GM23338 (cell line): ENCODE measurements at regions not wholly inside any gene's neighbourhood (a gene's known extent, or its start where the extent isn't known, plus 50 kb on each side); places are given as distances from the start of the nearest gene placed in this dataset.
A peak's percentile ranks its signal among the peaks of the same experiment; 100 is the strongest.

Source experiments
- ATAC-seq: fragments of 200-7000 bp; cut with Tn5 transposase; 3 replicates; pipeline ENCODE4 v1.9.1; 2020
- DNase-seq: peaks from one replicate; pipeline ENCODE4 v3.0.0-alpha.2; 2015; ENCODE audit warnings: low spot score
- H2AFZ ChIP-seq: fragments of 200-600 bp; sonication (generic); 2 replicates; pipeline ENCODE4 v1.8.0; 2016; ENCODE audit warnings: antibody characterized with exemption, mild to moderate bottlenecking, moderate library complexity
- H3F3A ChIP-seq: fragments of 200-600 bp; sonication (generic); replicated peaks from 2 replicates; pipeline ENCODE4 v1.8.0; 2017; ENCODE audit warnings: antibody characterized with exemption, mixed run types, low read depth
- H3K27ac ChIP-seq: fragments of 200-600 bp; sonication (generic); 2 replicates; pipeline ENCODE4 v1.6.1; 2016; ENCODE audit warnings: low read depth
- H3K27me3 ChIP-seq: fragments of 200-600 bp; sonication (generic); 2 replicates; pipeline ENCODE4 v1.8.0; 2016; ENCODE audit warnings: mild to moderate bottlenecking, mixed run types, moderate library complexity; ENCODE audit not compliant: insufficient read depth
- H3K36me3 ChIP-seq: fragments of 200-600 bp; sonication (generic); 2 replicates; pipeline ENCODE4 v1.8.0; 2016; ENCODE audit warnings: mild to moderate bottlenecking; ENCODE audit not compliant: insufficient read depth
- H3K4me1 ChIP-seq: fragments of 200-600 bp; sonication (generic); 2 replicates; pipeline ENCODE4 v1.8.0; 2016; ENCODE audit warnings: mild to moderate bottlenecking, moderate library complexity; ENCODE audit not compliant: insufficient read depth
- H3K4me2 ChIP-seq: fragments of 200-600 bp; sonication (generic); 2 replicates; pipeline ENCODE4 v1.7.1; 2017; ENCODE audit warnings: mixed run types
- H3K4me3 ChIP-seq: fragments of 200-600 bp; sonication (generic); 2 replicates; pipeline ENCODE4 v1.6.1; 2016; ENCODE audit warnings: mixed run types
- H3K79me2 ChIP-seq: fragments of 200-600 bp; sonication (generic); replicated peaks from 2 replicates; pipeline ENCODE4 v1.8.0; 2017; ENCODE audit warnings: mild to moderate bottlenecking; ENCODE audit not compliant: insufficient read depth
- H3K9me2 ChIP-seq: fragments of 200-600 bp; sonication (generic); 2 replicates; pipeline ENCODE4 v1.8.0; 2017; ENCODE audit not compliant: insufficient read depth
- H4K20me1 ChIP-seq: fragments of 200-600 bp; sonication (generic); replicated peaks from 2 replicates; pipeline ENCODE4 v1.8.0; 2017; ENCODE audit warnings: mild to moderate bottlenecking; ENCODE audit not compliant: insufficient read depth
- H3K27ac Mint-ChIP-seq: 2 replicates; pipeline ENCODE4 v1.8.0; 2020; ENCODE audit warnings: inconsistent platforms, mild to moderate bottlenecking, moderate library complexity, mixed read lengths
- H3K27me3 Mint-ChIP-seq: 3 replicates; pipeline ENCODE4 v1.8.0; 2022; ENCODE audit warnings: low read depth, mild to moderate bottlenecking, moderate library complexity, mixed read lengths, inconsistent platforms; ENCODE audit not compliant: insufficient read depth, poor library complexity
- H3K36me3 Mint-ChIP-seq: 3 replicates; pipeline ENCODE4 v1.8.0; 2021; ENCODE audit warnings: low read depth, mild to moderate bottlenecking, inconsistent platforms, moderate library complexity, mixed read lengths
- H3K4me1 Mint-ChIP-seq: 3 replicates; pipeline ENCODE4 v1.8.0; 2020; ENCODE audit warnings: mild to moderate bottlenecking, inconsistent platforms, mixed read lengths
- H3K4me3 Mint-ChIP-seq: 3 replicates; pipeline ENCODE4 v1.8.0; 2021; ENCODE audit warnings: moderate library complexity, mild to moderate bottlenecking, inconsistent platforms, mixed read lengths
- H3K9me3 Mint-ChIP-seq: 3 replicates; pipeline ENCODE4 v1.8.0; 2020; ENCODE audit warnings: moderate library complexity, mild to moderate bottlenecking, inconsistent platforms, mixed read lengths
- CREB1 ChIP-seq: fragments of 250-450 bp; sonication (Bioruptor Pico); IDR thresholded peaks from 2 replicates; pipeline ENCODE4 v1.5.0; 2020; ENCODE audit warnings: low read depth, mild to moderate bottlenecking, moderate library complexity
- CTCF ChIP-seq, 2 experiments: fragments of 200-600 bp in 1 of 2; sonication (generic) in 1 of 2; conservative IDR thresholded peaks; 2 replicates each; pipeline versions ENCODE4 v1.5.1 to v1.6.1; 2016 to 2017; ENCODE audit warnings: antibody characterized with exemption in 2 of 2, low read depth in 2 of 2, mild to moderate bottlenecking in 2 of 2, moderate library complexity in 1 of 2
- EZH2 ChIP-seq: fragments of 200-600 bp; sonication (generic); IDR thresholded peaks from one replicate; pipeline ENCODE4 v1.8.0; 2017; ENCODE audit warnings: antibody characterized with exemption, mild to moderate bottlenecking, low read depth; ENCODE audit not compliant: unreplicated experiment
- EZH2phosphoT487 ChIP-seq: fragments of 200-600 bp; sonication (generic); IDR thresholded peaks from one replicate; pipeline ENCODE4 v1.8.1; 2018; ENCODE audit warnings: antibody characterized with exemption; ENCODE audit not compliant: unreplicated experiment
- JUNB ChIP-seq: IDR thresholded peaks from one replicate; pipeline ENCODE4 v1.6.1; 2016; ENCODE audit warnings: antibody characterized with exemption; ENCODE audit not compliant: unreplicated experiment
- NANOG ChIP-seq: IDR thresholded peaks from 2 replicates; pipeline ENCODE4 v1.6.1; 2016; ENCODE audit warnings: antibody characterized with exemption, borderline replicate concordance
- POLR2AphosphoS5 ChIP-seq: IDR thresholded peaks from 2 replicates; pipeline ENCODE4 v1.6.1; 2016; ENCODE audit warnings: antibody characterized with exemption, low read depth
- REST ChIP-seq: IDR thresholded peaks from one replicate; pipeline ENCODE4 v1.6.1; 2018; ENCODE audit warnings: antibody characterized with exemption; ENCODE audit not compliant: unreplicated experiment
- STAT1 ChIP-seq: IDR thresholded peaks from one replicate; pipeline ENCODE4 v1.6.1; 2016; ENCODE audit warnings: antibody characterized with exemption; ENCODE audit not compliant: unreplicated experiment
- ZNF114 ChIP-seq: fragments of 250-450 bp; sonication (Bioruptor Pico); IDR thresholded peaks from 2 replicates; pipeline ENCODE4 v1.5.0; 2020; ENCODE audit warnings: mild to moderate bottlenecking, moderate library complexity
- ZNF331 ChIP-seq: fragments of 250-450 bp; sonication (Bioruptor Pico); IDR thresholded peaks from 2 replicates; pipeline ENCODE4 v1.5.0; 2020; ENCODE audit warnings: low read depth, mild to moderate bottlenecking, moderate library complexity
- ZNF462 ChIP-seq: fragments of 250-450 bp; sonication (Bioruptor Pico); IDR thresholded peaks from 2 replicates; pipeline ENCODE4 v1.5.0; 2020; ENCODE audit warnings: mild to moderate bottlenecking, moderate library complexity
- TF ChIP-seq, protein P1 (sequence below): IDR thresholded peaks from 2 replicates; pipeline ENCODE4 v1.6.1; 2016; ENCODE audit warnings: antibody characterized with exemption

- H3K9me2 ChIP-seq, result no peaks in the 10 kb centered on the region; the same call in 1 of the 2 replicates
- ATAC-seq (no peak), DNase-seq (no peak)
- no peak overlapping the region for H3K4me3 ChIP-seq
- H4K20me1 ChIP-seq, result no peaks in the 10 kb centered on the region
- H2AFZ ChIP-seq, result no peak overlapping the region
- H3K4me3 Mint-ChIP-seq, result no peak overlapping the region
- H3K36me3 Mint-ChIP-seq, result no peaks in the 10 kb centered on the region
- peak overlapping the region; percentile 60; the same call in 1 of the 2 replicates for H3K27ac Mint-ChIP-seq
- TF ChIP-seq NANOG, result no peak
- no peak for TF ChIP-seq JUNB
- no peak for TF ChIP-seq ZNF331
- TF ChIP-seq EZH2phosphoT487, result no peak
- TF ChIP-seq CREB1, result no peak
- no peak for TF ChIP-seq REST
- TF ChIP-seq, protein P1, sequence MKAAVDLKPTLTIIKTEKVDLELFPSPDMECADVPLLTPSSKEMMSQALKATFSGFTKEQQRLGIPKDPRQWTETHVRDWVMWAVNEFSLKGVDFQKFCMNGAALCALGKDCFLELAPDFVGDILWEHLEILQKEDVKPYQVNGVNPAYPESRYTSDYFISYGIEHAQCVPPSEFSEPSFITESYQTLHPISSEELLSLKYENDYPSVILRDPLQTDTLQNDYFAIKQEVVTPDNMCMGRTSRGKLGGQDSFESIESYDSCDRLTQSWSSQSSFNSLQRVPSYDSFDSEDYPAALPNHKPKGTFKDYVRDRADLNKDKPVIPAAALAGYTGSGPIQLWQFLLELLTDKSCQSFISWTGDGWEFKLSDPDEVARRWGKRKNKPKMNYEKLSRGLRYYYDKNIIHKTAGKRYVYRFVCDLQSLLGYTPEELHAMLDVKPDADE, result no peak
- no peak for TF ChIP-seq POLR2AphosphoS5
- TF ChIP-seq ZNF114 (CRISPR knock-in tag), result no peak
- no peak for TF ChIP-seq ZNF462 (CRISPR knock-in tag)
- no peak for TF ChIP-seq CTCF (conservative IDR thresholded peaks at IDR 0.05; ENCODE audit: low read depth in 2 of 2)
- no peak for TF ChIP-seq EZH2
- TF ChIP-seq STAT1, result no peak
- no peak overlapping the region for H3K4me2 ChIP-seq
- H3K4me1 Mint-ChIP-seq, result peaks cover 25% of the 10 kb centered on the region
- no peaks in the 10 kb centered on the region for H3K27me3 ChIP-seq
- no peaks in the 10 kb centered on the region for H3K27me3 Mint-ChIP-seq
- H3K79me2 ChIP-seq, result no peaks in the 10 kb centered on the region
- H3K4me1 ChIP-seq, result peaks cover 23% of the 10 kb centered on the region
- no peaks in the 10 kb centered on the region for H3K36me3 ChIP-seq
- H3K9me3 Mint-ChIP-seq, result no peaks in the 10 kb centered on the region
- H3K27ac ChIP-seq, result no peak overlapping the region
- no peaks in the 10 kb centered on the region for H3F3A ChIP-seq
These were observed 491.9 kb upstream of the TUSC1 start for GRCh38 chr9:26170190-26170589.
